MG63 (cell line): ENCODE measurements at regions not wholly inside any gene's neighbourhood (a gene's known extent, or its start where the extent isn't known, plus 50 kb on each side); places are given as distances from the start of the nearest gene placed in this dataset.
"Not testable (repeated sequence)": the region's sequence is repeated elsewhere in the genome, so short reads cannot be mapped to it uniquely, and the experiment has no call there.

Experiments
- DNase-seq: peaks from one replicate; pipeline ENCODE4 v3.0.0-alpha.2; 2020
- H3K27me3 ChIP-seq: fragments of 250-450 bp; sonication (Bioruptor Pico); 2 replicates; pipeline ENCODE4 v1.5.1; 2020; ENCODE audit warnings: mild to moderate bottlenecking, moderate library complexity
- H3K36me3 ChIP-seq: fragments of 250-450 bp; sonication (Bioruptor Pico); 2 replicates; pipeline ENCODE4 v1.5.1; 2020; ENCODE audit warnings: mild to moderate bottlenecking, moderate library complexity
- H3K4me3 ChIP-seq: fragments of 250-450 bp; sonication (Bioruptor Pico); 2 replicates; pipeline ENCODE4 v1.5.1; 2020; ENCODE audit warnings: mild to moderate bottlenecking, moderate library complexity
- H3K9me3 ChIP-seq: fragments of 250-450 bp; sonication (Bioruptor Pico); 2 replicates; pipeline ENCODE4 v1.5.1; 2020; ENCODE audit warnings: mild to moderate bottlenecking, moderate library complexity

- H3K36me3 ChIP-seq = no peaks in the 10 kb centered on the region
- no peak overlapping the region for H3K4me3 ChIP-seq
These were observed 149.2 kb downstream of the RAMP3 start for GRCh38 chr7:45306752-45307305.

GRCh38 chr7:45311597-45311996 lies 154.0 kb downstream of the RAMP3 start:
- no peaks in the 10 kb centered on the region for H3K9me3 ChIP-seq
- no peaks in the 10 kb centered on the region for H3K36me3 ChIP-seq
- H3K4me3 ChIP-seq = no peak overlapping the region
- DNase-seq = no peak
- no peaks in the 10 kb centered on the region for H3K27me3 ChIP-seq

More at GRCh38 chr7:45306752-45307305, 149.2 kb downstream of the RAMP3 start:
- H3K27me3 ChIP-seq = peaks cover 2% of the 10 kb centered on the region; the same call in 1 of the 2 replicates
- H3K9me3 ChIP-seq = no peaks in the 10 kb centered on the region
- no peak for DNase-seq

- H3K9me3 ChIP-seq, H3K36me3 ChIP-seq, H3K4me3 ChIP-seq, DNase-seq, H3K27me3 ChIP-seq: not testable (repeated sequence)
These were observed 157.9 kb downstream of the RAMP3 start for GRCh38 chr7:45315512-45315911.

- Histone ChIP-seq H3K9me3 (no peaks in the 10 kb centered on the region), H3K27me3 (no peaks in the 10 kb centered on the region), H3K36me3 (no peaks in the 10 kb centered on the region), H3K4me3 (no peak overlapping the region)
- DNase-seq = no peak
These were observed 167.2 kb downstream of the RAMP3 start for GRCh38 chr7:45324683-45325237.

GRCh38 chr7:45325378-45325777 lies 167.8 kb downstream of the RAMP3 start:
- H3K4me3 ChIP-seq = no peak overlapping the region
- H3K36me3 ChIP-seq = no peaks in the 10 kb centered on the region
- H3K27me3 ChIP-seq = no peaks in the 10 kb centered on the region
- DNase-seq = no peak
- H3K9me3 ChIP-seq = no peaks in the 10 kb centered on the region

GRCh38 chr7:45328403-45328981 lies 170.9 kb downstream of the RAMP3 start:
- Histone ChIP-seq H3K27me3 (no peaks in the 10 kb centered on the region), H3K36me3 (no peaks in the 10 kb centered on the region), H3K4me3 (no peak overlapping the region), H3K9me3 (0 out of 2 replicates have a peak, but pooled peaks cover 2% of the 10 kb centered on the region)
- DNase-seq = peak; percentile 9

- no peak for DNase-seq
- Histone ChIP-seq H3K4me3 (no peak overlapping the region), H3K36me3 (no peaks in the 10 kb centered on the region), H3K27me3 (no peaks in the 10 kb centered on the region), H3K9me3 (0 out of 2 replicates have a peak, but pooled peaks cover 2% of the 10 kb centered on the region)
These were observed 174.0 kb downstream of the RAMP3 start for GRCh38 chr7:45331563-45331962.

GRCh38 chr7:45335024-45335423 lies 177.4 kb downstream of the RAMP3 start:
- not testable (repeated sequence) for H3K9me3 ChIP-seq, H3K36me3 ChIP-seq, DNase-seq, H3K4me3 ChIP-seq, H3K27me3 ChIP-seq

GRCh38 chr7:45342236-45342635 lies 184.6 kb downstream of the RAMP3 start:
- DNase-seq = no peak
- Histone ChIP-seq H3K36me3 (no peaks in the 10 kb centered on the region), H3K27me3 (peaks cover 16% of the 10 kb centered on the region), H3K4me3 (no peak overlapping the region), H3K9me3 (no peaks in the 10 kb centered on the region)

- H3K36me3 ChIP-seq = no peaks in the 10 kb centered on the region
- no peak overlapping the region for H3K4me3 ChIP-seq
- H3K27me3 ChIP-seq = peaks cover 16% of the 10 kb centered on the region
- DNase-seq = no peak
- no peaks in the 10 kb centered on the region for H3K9me3 ChIP-seq
These were observed 186.2 kb downstream of the RAMP3 start for GRCh38 chr7:45343746-45344145.

- no peak for DNase-seq
- Histone ChIP-seq H3K9me3 (no peaks in the 10 kb centered on the region), H3K27me3 (no peaks in the 10 kb centered on the region; the same call in 1 of the 2 replicates), H3K36me3 (no peaks in the 10 kb centered on the region), H3K4me3 (no peak overlapping the region)
These were observed 190.2 kb downstream of the RAMP3 start for GRCh38 chr7:45347804-45348203.

- Histone ChIP-seq H3K36me3 (no peaks in the 10 kb centered on the region), H3K27me3 (no peaks in the 10 kb centered on the region; the same call in 1 of the 2 replicates), H3K9me3 (no peaks in the 10 kb centered on the region), H3K4me3 (no peak overlapping the region)
- DNase-seq = no peak
These were observed 191.5 kb downstream of the RAMP3 start for GRCh38 chr7:45349090-45349489.

- peaks cover 10% of the 10 kb centered on the region for H3K27me3 ChIP-seq
- H3K36me3 ChIP-seq = no peaks in the 10 kb centered on the region
- DNase-seq = no peak
- no peak overlapping the region for H3K4me3 ChIP-seq
- H3K9me3 ChIP-seq = no peaks in the 10 kb centered on the region
These were observed 193.3 kb downstream of the RAMP3 start for GRCh38 chr7:45350896-45351295.

- no peak for DNase-seq
- Histone ChIP-seq H3K27me3 (peaks cover 10% of the 10 kb centered on the region), H3K4me3 (no peak overlapping the region), H3K36me3 (no peaks in the 10 kb centered on the region), H3K9me3 (no peaks in the 10 kb centered on the region)
These were observed 200.7 kb downstream of the RAMP3 start for GRCh38 chr7:45358287-45358686.

GRCh38 chr7:45359250-45359649 lies 201.7 kb downstream of the RAMP3 start:
- H3K36me3 ChIP-seq = no peaks in the 10 kb centered on the region
- no peak for DNase-seq
- H3K9me3 ChIP-seq = no peaks in the 10 kb centered on the region
- no peak overlapping the region for H3K4me3 ChIP-seq
- H3K27me3 ChIP-seq = peaks cover 10% of the 10 kb centered on the region

GRCh38 chr7:45359776-45360175 lies 202.2 kb downstream of the RAMP3 start:
- Histone ChIP-seq H3K9me3 (no peaks in the 10 kb centered on the region), H3K4me3 (no peak overlapping the region), H3K27me3 (peaks cover 7% of the 10 kb centered on the region; the same call in 1 of the 2 replicates), H3K36me3 (no peaks in the 10 kb centered on the region)
- DNase-seq = no peak

- Histone ChIP-seq H3K27me3 (peaks cover 7% of the 10 kb centered on the region), H3K4me3 (no peak overlapping the region), H3K36me3 (no peaks in the 10 kb centered on the region), H3K9me3 (no peaks in the 10 kb centered on the region; the same call in 1 of the 2 replicates)
- no peak for DNase-seq
These were observed 206.1 kb downstream of the RAMP3 start for GRCh38 chr7:45363669-45364068.

GRCh38 chr7:45365341-45365740 lies 207.8 kb downstream of the RAMP3 start:
- DNase-seq = no peak
- Histone ChIP-seq H3K27me3 (peaks cover 7% of the 10 kb centered on the region), H3K9me3 (peaks cover 2% of the 10 kb centered on the region; the same call in 1 of the 2 replicates), H3K4me3 (no peak overlapping the region), H3K36me3 (no peaks in the 10 kb centered on the region)
